ENCODE measurements at regions not wholly inside any gene's neighbourhood (a gene's known extent, or its start where the extent isn't known, plus 50 kb on each side); places are given as distances from the start of the nearest gene placed in this dataset.

GRCh38 chr13:84446972-84447639, 564.8 kb upstream of the SLITRK1 start:
- DNase-seq (ENCODE audit: low read depth), result no peak

- no peak for DNase-seq (ENCODE audit: low read depth)
Measured at GRCh38 chr13:84445776-84446175, 563.5 kb upstream of the SLITRK1 start.

- DNase-seq (ENCODE audit: low read depth), result no peak
Measured at GRCh38 chr13:84443463-84443862, 561.2 kb upstream of the SLITRK1 start.

- DNase-seq (ENCODE audit: low read depth), result no peak
Measured at GRCh38 chr13:84439108-84439507, 556.8 kb upstream of the SLITRK1 start.

- DNase-seq (ENCODE audit: low read depth), result no peak
Measured at GRCh38 chr13:84433024-84433423, 550.8 kb upstream of the SLITRK1 start.

- no peak for DNase-seq (ENCODE audit: low read depth)
Measured at GRCh38 chr13:84431646-84432045, 549.4 kb upstream of the SLITRK1 start.

GRCh38 chr13:84430446-84430845, 548.2 kb upstream of the SLITRK1 start:
- DNase-seq (ENCODE audit: low read depth), result no peak

GRCh38 chr13:84430015-84430414, 547.7 kb upstream of the SLITRK1 start:
- DNase-seq (ENCODE audit: low read depth), result no peak

- DNase-seq (ENCODE audit: low read depth), result no peak
Measured at GRCh38 chr13:84418041-84418440, 535.8 kb upstream of the SLITRK1 start.

GRCh38 chr13:84417416-84417815, 535.1 kb upstream of the SLITRK1 start:
- DNase-seq (ENCODE audit: low read depth), result no peak

- no peak for DNase-seq (ENCODE audit: low read depth)
Measured at GRCh38 chr13:84413016-84413415, 530.7 kb upstream of the SLITRK1 start.

GRCh38 chr13:84405286-84405685, 523.0 kb upstream of the SLITRK1 start:
- no peak for DNase-seq (ENCODE audit: low read depth)

- no peak for DNase-seq (ENCODE audit: low read depth)
Measured at GRCh38 chr13:84400706-84401105, 518.4 kb upstream of the SLITRK1 start.

- no peak for DNase-seq (ENCODE audit: low read depth)
Measured at GRCh38 chr13:84399320-84400085, 517.2 kb upstream of the SLITRK1 start.

- no peak for DNase-seq (ENCODE audit: low read depth)
Measured at GRCh38 chr13:84393981-84394625, 511.8 kb upstream of the SLITRK1 start.

GRCh38 chr13:84380866-84381265, 498.6 kb upstream of the SLITRK1 start:
- no peak for DNase-seq (ENCODE audit: low read depth)

- DNase-seq (ENCODE audit: low read depth), result no peak
Measured at GRCh38 chr13:84377106-84377505, 494.8 kb upstream of the SLITRK1 start.

GRCh38 chr13:84366506-84366905, 484.2 kb upstream of the SLITRK1 start:
- DNase-seq (ENCODE audit: low read depth), result no peak

GRCh38 chr13:84362777-84363176, 480.5 kb upstream of the SLITRK1 start:
- DNase-seq (ENCODE audit: low read depth), result no peak

GRCh38 chr13:84360822-84361221, 478.5 kb upstream of the SLITRK1 start:
- no peak for DNase-seq (ENCODE audit: low read depth)

- DNase-seq (ENCODE audit: low read depth), result no peak
Measured at GRCh38 chr13:84358601-84359000, 476.3 kb upstream of the SLITRK1 start.

GRCh38 chr13:84352946-84353345, 470.7 kb upstream of the SLITRK1 start:
- no peak for DNase-seq (ENCODE audit: low read depth)

- DNase-seq (ENCODE audit: low read depth), result no peak
Measured at GRCh38 chr13:84339456-84339855, 457.2 kb upstream of the SLITRK1 start.

Measured in stimulated activated CD8-positive, alpha-beta memory T cell treated with anti-CD3 and anti-CD28 coated beads, Interleukin-4, amount 100 ng/mL, for 24 hours (primary cell).